WTC11 (cell line): ENCODE measurements at regions not wholly inside any gene's neighbourhood (a gene's known extent, or its start where the extent isn't known, plus 50 kb on each side); places are given as distances from the start of the nearest gene placed in this dataset.

Source experiments
- CTCF ChIP-seq: fragments of 200-600 bp; IDR thresholded peaks from 2 replicates; pipeline ENCODE4 v1.8.0; 2022; ENCODE audit warnings: antibody characterized with exemption
- FOXJ3 ChIP-seq: sonication (generic); formaldehyde crosslinking; IDR thresholded peaks from 2 replicates; pipeline ENCODE4 v1.9.0; 2021; ENCODE audit warnings: missing genetic modification reagents, mild to moderate bottlenecking, borderline replicate concordance
- GABPB1 ChIP-seq: sonication (generic); formaldehyde crosslinking; IDR thresholded peaks from 2 replicates; pipeline ENCODE4 v1.8.1; 2023; ENCODE audit warnings: mild to moderate bottlenecking, missing genetic modification reagents
- HMGA2 ChIP-seq: fragments of 250-450 bp; sonication (Bioruptor Pico); IDR thresholded peaks from 2 replicates; pipeline ENCODE4 v1.4.0; 2021; ENCODE audit warnings: mild to moderate bottlenecking, moderate library complexity
- IRF2 ChIP-seq: sonication (generic); formaldehyde crosslinking; IDR thresholded peaks from 2 replicates; pipeline ENCODE4 v1.8.0; 2022; ENCODE audit warnings: low read depth, missing genetic modification reagents, borderline replicate concordance
- JUN ChIP-seq: sonication (generic); formaldehyde crosslinking; IDR thresholded peaks from 2 replicates; pipeline ENCODE4 v1.8.0; 2023; ENCODE audit warnings: mild to moderate bottlenecking, missing genetic modification reagents
- MXD4 ChIP-seq: fragments of 250-450 bp; sonication (Bioruptor Pico); IDR thresholded peaks from 2 replicates; pipeline ENCODE4 v1.8.0; 2021; ENCODE audit warnings: mild to moderate bottlenecking, moderate library complexity, borderline replicate concordance
- NR3C1 ChIP-seq: sonication (generic); formaldehyde crosslinking; conservative IDR thresholded peaks from 2 replicates; pipeline ENCODE4 v1.8.1; 2023; ENCODE audit warnings: low read depth, mild to moderate bottlenecking, missing genetic modification reagents
- SMAD3 ChIP-seq: sonication (generic); formaldehyde crosslinking; IDR thresholded peaks from 2 replicates; pipeline ENCODE4 v1.8.0; 2022; ENCODE audit warnings: missing genetic modification reagents, mild to moderate bottlenecking, borderline replicate concordance
- SMAD4 ChIP-seq: sonication (generic); formaldehyde crosslinking; IDR thresholded peaks from 2 replicates; pipeline ENCODE4 v1.8.0; 2022; ENCODE audit warnings: mild to moderate bottlenecking, missing genetic modification reagents
- TP53 ChIP-seq: sonication (generic); formaldehyde crosslinking; IDR thresholded peaks from 2 replicates; pipeline ENCODE4 v1.8.1; 2023; ENCODE audit warnings: mild to moderate bottlenecking, missing genetic modification reagents
- ZNF396 ChIP-seq: fragments of 250-450 bp; sonication (Bioruptor Pico); IDR thresholded peaks from 2 replicates; pipeline ENCODE4 v1.8.0; 2021; ENCODE audit warnings: mild to moderate bottlenecking, moderate library complexity, borderline replicate concordance
- TF ChIP-seq, protein P1 (sequence below): sonication (generic); formaldehyde crosslinking; conservative IDR thresholded peaks from 2 replicates; pipeline ENCODE4 v1.8.1; 2022; ENCODE audit warnings: mild to moderate bottlenecking, missing genetic modification reagents
- TF ChIP-seq, protein P2 (sequence below): sonication (generic); formaldehyde crosslinking; IDR thresholded peaks from 2 replicates; pipeline ENCODE4 v1.8.0; 2022; ENCODE audit warnings: mild to moderate bottlenecking, missing genetic modification reagents

GRCh38 chr9:82922686-82923085, 140.3 kb downstream of the RASEF start:
- TF ChIP-seq FOXJ3 (CRISPR knock-in tag) (no peak), GABPB1 (CRISPR knock-in tag) (no peak), CTCF (no peak), SMAD4 (CRISPR knock-in tag) (no peak), TP53 (CRISPR knock-in tag) (no peak), IRF2 (no peak), SMAD3 (CRISPR knock-in tag) (no peak), MXD4 (CRISPR knock-in tag) (no peak), HMGA2 (CRISPR knock-in tag) (no peak), ZNF396 (CRISPR knock-in tag) (no peak), JUN (CRISPR knock-in tag) (no peak), NR3C1 (CRISPR knock-in tag) (no peak)
- TF ChIP-seq, protein P1, sequence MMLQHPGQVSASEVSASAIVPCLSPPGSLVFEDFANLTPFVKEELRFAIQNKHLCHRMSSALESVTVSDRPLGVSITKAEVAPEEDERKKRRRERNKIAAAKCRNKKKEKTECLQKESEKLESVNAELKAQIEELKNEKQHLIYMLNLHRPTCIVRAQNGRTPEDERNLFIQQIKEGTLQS: no peak
- TF ChIP-seq, protein P2, sequence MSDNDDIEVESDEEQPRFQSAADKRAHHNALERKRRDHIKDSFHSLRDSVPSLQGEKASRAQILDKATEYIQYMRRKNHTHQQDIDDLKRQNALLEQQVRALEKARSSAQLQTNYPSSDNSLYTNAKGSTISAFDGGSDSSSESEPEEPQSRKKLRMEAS: no peak
